Stimulated activated naive CD8-positive, alpha-beta T cell treated with anti-CD3 and anti-CD28 coated beads, Interleukin-15, Interleukin-2, amounts not matched to agents 100 U/mL and 50 U/mL, for 24 hours (primary cell): ENCODE measurements at regions not wholly inside any gene's neighbourhood (a gene's known extent, or its start where the extent isn't known, plus 50 kb on each side); places are given as distances from the start of the nearest gene placed in this dataset.
A peak's percentile ranks its signal among the peaks of the same experiment; 100 is the strongest.

Experiments used
- ATAC-seq: fragments of 150-1000 bp; cut with Tn5 transposase; one replicate; pipeline ENCODE4 v1.10.0; 2021
- DNase-seq: peaks from one replicate; pipeline ENCODE4 v3.0.0; 2021

DNA sequence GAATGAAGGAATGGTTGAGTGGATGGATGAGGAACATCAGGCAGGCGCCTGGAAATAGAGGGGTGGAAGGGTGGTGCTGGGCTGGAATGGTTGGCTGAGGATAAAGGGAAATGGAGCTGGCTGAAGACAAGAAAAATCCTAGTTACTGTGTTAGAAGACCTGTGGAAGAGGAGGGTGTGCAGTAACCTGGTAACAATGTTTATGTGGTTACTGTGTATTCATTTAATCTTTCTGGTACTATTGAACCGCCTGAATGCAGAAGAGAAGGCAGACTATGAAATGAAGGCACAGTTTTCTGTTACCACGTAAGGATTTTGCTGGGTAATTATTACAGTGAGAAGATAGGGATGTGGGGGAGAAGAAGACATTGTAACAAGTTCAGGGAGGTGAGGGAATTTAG lies 110.3 kb upstream of the MGAT5 start:
- no peak for ATAC-seq
- no peak for DNase-seq

DNA sequence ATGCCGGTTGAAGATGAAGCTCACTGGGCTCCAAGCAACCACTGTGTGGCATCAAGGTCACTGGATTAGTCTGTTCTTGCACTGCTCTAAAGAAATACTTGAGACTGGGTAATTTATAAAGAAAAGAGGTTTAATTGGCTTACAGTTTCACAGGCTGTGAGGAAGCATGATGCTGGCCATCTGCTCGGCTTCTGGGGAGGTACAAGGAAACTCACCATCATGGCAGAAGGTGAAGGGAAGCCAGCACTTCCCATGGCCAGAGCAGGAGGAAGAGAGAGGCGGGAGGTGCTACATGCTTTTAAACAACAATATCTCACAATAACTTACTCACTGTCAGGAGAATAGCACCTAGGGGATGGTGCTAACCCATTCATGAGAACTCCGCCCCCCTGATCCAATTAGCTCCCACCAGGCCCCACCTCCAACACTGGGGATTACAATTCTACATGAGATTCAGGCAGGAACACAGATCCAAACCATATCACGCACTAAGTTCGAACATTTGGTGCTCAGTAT lies 109.7 kb upstream of the MGAT5 start:
- no peak for ATAC-seq
- DNase-seq = no peak

DNA sequence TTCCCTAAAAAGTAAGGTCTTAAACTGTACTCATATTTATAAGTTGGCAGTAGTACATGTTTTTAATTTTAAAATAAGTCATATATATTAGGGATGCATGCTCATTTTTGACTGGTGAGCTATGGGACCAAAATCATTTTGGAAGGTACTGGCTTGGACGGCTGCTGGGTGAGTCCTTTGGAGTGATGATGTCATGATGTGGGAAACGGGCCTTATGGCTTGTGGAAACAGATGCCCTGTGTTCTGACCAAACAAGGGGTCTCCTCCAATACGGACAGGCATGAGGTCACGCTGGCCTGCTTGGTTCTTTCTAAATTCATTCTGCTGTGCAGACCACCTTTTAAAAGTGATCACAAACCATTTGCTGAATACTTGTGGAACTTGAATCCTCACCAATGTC lies 109.2 kb upstream of the MGAT5 start:
- DNase-seq (no peak), ATAC-seq (no peak)

DNA sequence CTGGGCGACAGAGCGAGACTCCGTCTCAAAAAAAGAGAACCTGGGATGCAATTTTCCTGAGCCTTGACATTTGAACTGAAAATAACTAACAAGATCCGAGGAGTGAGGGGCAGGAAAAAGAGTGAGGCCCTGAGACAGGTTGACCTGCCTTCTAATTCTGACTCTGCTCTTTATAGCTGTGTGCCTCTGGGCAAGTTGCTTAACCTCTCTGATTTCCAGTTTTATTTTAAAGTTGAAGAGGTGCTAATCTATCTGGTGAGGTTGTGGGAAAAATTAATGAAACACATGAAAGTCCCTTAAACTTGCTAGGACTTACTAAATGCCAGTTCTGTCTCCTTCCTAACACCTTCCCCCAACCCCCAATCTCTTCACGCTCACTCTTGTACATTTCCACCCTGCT lies 108.4 kb upstream of the MGAT5 start:
- ATAC-seq = no peak
- DNase-seq = no peak

DNA sequence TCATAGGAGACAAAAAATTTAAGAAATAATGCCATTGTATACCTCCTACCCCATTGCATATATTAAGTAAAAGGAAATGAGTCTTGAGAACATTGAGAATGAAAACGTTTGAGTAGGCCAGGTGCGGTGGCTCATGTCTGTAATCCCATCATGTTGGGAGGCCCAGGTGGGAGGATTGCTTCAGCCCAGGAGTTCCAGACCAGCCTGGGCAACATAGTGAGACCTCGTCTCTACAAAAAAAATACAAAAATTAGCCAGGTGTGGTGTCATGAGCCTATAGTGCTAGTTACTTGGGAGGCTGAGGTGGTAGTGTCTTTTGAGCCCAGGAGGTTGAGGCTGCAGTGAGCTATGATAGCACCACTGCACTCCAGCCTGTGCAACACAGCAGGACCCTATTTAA lies 107.7 kb upstream of the MGAT5 start:
- DNase-seq (no peak), ATAC-seq (no peak)

DNA sequence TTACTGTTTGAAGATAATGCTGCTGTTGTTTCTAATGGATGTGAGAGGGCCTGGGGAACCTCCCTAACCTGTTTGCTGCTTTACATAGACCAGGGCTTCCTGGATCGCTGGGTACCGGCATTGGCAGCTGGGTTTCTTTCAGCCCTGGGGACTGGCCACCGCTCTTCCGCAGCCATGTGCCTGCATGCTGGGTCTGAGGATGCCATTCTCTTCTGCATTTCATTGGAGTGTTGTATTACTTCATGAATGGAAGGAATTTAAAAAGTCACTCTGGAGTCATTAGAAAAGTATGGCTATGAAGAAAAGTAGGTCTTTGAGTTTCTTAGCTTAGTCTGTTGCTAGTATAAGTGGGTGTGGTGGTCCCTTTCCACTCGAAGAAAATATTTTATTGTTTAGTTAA lies 107.3 kb upstream of the MGAT5 start:
- ATAC-seq = no peak
- no peak for DNase-seq

DNA sequence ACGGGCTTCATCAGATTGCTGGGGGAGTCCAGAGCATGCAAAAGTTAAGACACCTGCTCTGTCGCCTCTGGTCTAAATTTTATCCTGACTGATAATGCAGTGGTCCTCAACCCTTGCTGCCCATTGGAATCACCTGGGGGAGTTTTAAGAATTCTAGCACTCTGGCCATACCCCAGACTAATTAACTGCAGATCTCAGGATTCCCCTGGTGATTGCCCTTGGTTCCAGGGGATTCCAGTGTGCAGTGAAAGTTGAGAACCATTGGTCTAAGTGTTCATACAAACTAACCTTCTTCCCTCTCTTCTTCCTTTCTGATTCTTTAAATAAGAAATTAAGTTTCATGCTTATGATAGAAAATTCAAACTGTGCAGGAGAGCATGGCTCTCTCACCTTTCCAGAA lies 105.7 kb upstream of the MGAT5 start:
- no peak for ATAC-seq
- DNase-seq = no peak

DNA sequence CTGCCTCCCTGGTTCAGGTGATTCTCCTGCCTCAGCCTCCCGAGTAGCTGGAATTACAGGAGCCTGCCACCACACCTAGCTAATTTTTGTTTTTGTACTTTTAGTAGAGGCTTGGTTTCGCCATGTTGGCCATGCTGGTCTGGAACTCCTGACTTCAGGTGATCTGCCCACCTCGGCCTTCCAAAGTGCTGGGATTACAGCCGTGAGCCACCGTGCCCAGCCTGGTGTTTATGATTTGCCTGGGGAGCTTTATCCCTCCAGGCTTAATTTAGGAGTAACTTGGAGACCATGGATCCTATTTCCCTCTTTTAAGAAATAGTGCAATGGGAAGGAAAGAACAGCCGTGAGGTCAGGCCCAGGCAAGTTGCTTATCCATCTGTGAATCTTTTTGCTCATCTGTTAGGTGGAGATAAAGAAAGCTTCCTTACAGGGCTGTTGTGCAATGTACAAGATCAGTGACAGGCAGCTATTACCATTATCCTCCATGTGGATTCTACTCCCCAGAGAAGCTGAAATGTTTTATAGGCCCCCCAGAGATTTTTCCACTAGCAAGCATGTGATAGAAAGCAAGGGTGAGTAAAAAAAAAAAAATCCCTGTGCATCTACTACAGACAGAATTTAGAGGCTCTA lies 104.9 kb upstream of the MGAT5 start:
- DNase-seq (no peak), ATAC-seq (no peak)

DNA sequence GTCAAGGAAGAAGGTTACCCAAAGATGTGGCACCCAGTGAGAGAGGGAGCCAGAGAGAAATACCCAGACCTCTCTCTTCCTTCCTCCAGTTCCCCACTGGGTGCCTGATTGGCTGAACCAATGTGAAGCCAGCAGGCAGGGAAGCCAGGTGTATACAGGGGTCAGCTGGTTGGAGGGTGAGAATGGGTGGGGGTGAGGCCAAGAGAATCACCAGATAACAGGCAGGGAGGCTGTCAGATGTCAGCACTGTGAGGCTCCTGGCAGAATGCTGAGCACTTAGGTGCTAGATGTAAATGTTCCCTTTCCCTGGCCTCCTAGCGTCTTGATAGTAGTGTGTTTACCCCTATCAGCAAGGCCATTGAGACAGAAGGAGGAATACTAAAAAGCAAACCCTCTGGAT lies 104.0 kb upstream of the MGAT5 start:
- ATAC-seq = no peak
- DNase-seq = no peak

DNA sequence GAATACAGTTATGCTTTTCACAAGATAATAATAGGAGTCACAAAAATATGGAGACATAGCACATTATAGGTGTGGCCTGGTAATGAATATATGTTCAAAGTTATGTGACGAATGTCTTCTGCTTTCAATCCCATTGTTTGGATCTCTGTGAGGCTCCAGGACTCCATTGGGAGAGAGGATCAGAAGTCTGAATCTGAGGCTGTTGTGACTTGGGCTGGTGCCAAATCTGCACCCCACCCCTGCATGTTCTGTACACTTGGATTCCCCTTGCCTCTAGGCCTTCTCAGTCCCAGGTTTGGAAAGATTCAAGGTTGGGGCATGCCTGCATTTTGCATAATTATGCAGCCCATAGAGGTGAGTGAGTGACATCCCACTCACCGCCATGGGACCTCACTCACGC lies 103.1 kb upstream of the MGAT5 start:
- ATAC-seq = no peak

DNA sequence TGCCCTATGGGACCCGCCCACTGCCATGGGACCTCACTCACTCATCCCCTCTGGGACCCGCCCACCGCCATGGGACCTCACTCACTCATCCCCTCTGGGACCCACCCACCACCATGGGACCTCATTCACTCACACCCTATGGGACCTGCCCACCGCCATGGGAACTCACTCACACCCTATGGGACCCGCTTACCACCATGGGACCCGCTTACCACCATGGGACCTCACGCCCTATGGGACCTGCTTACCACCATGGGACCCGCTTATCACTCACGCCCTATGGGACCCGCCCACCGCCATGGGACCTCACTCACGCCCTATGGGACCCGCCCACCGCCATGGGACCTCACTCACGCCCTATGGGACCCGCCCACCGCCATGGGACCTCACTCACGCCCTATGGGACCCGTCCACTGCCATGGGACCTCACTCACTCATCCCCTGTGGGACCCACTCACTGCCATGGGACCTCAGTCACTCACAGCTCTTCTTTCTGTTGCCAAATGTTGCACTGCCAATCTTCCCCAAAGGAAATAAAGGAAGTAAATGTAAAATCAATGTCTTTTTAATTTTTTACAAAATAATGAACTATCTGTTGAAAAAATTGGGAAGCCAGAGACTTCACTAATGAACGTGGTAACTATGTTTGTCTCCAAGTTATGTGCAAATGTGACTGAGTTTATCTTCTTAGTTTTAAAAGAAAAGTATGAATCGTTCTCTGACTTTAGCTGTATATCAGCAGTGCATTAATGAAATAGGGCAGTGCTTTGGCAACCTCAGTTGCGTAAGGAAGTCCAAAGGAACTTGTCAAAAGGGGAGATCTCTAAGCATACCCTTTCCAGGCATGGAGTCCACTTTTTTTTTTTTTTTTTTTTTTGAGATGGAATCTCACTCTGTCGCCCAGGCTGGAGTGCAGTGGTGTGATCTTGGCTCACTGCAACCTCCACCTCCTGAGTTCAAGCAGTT lies 101.5 kb upstream of the MGAT5 start:
- ATAC-seq (no peak), DNase-seq (no peak)

More for the DNA sequence above, 103.1 kb upstream of the MGAT5 start:
- no peak for DNase-seq

DNA sequence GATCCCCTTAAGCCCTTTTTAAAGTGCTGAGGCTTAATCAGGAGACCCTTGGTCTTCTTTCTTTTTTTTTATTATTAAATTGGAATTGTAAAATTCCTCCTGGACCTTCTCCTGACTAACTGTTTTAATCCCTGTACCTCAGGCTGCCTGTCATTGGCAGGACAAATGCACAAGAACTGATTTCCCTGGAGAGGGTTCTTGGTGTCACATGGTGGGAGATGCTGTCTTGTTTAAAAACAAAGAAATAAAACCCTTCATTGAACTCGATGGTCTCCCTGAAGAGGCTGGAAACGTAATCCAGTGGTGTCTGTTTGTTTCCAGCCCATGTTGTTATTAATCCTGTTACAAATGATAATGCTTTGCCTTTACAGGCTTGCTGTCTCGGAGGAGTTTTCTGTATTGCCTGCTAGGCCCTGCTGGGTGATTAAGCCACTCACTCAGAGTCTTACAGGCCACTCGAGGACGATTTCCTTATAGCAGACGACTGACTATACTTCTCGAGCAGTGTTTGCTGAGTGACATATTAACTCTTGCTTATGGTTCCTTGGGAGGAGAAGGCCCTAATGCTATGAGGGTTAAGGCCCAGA lies 100.5 kb upstream of the MGAT5 start:
- no peak for ATAC-seq
- DNase-seq = no peak

DNA sequence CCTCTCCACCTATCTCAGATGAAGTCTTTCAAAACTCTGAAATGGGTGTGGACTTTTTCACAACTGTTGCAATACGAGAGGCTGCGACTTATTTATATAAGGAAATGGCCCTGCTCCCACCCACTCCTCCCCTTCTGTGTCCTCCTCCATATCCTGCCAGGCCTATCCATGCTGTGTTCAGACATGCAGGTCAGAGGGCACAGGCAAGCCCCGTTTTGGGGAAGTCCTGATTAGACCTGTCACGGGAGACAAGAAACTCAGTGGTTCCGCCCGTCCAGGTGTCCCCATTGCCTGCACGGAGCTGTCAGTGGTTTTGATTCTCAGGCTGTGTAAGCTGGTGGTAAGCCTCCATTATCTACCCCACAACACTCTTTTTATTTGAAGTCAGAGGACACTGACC lies 99.6 kb upstream of the MGAT5 start:
- DNase-seq (no peak), ATAC-seq (no peak)

DNA sequence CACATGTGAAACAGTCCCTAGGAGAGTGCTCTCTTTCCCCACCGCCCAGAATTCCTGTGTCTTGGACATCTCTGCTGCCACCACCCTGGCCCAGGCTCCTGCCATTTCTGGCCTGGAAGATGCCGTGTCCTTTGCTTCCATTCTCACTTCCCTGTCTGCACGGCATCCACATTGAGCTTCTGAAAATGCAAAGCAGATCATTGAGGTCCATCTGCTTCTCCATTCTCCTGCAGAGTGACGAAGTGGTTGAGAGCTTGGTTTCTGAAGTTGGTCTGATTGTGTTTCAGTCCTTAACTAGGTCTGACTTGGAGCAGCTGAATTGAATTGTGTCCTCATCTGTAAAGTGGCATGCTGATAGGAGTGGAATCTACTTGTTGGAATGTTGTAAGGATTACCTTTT lies 98.7 kb upstream of the MGAT5 start:
- no peak for DNase-seq
- no peak for ATAC-seq

DNA sequence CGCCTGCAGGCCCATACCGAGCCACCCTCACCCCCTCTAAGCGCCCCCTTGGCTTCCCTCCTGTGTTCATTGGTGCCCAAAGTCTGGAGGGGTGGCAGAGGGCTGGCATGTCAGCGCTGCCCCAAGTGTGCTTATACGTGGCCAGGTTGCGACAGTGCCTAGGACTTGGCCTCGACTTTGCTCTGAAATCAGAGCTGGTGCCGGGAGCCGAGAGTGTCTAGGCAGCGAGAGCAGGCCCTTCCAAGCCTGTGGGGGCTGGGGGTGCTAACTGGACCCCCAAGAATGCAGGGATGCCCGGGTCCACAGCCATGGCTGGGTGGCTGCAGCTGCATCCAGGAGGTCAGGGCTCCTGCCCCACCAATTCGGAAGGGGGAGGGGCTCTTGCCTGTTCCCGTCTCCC lies 95.6 kb upstream of the MGAT5 start:
- no peak for DNase-seq
- ATAC-seq = no peak

DNA sequence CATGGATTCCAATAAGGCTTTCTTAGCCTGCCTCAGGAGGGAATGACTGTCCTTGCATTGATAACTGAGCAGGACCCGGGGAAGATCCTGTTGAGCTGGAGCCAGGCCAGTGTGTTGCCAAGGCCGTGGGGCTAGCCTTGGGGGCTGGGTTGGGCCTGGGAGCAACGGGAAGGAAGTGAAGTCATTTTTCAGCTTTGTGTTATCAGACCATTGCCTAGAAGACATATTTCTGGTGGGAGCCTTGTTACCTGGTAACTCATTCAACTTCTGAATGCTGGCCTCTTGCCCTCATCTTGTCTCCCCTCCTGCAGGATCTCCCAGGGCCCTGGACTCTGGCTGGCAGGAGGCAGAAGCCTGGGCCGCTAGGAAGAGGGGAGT lies 92.7 kb upstream of the MGAT5 start:
- no peak for DNase-seq
- ATAC-seq = no peak

DNA sequence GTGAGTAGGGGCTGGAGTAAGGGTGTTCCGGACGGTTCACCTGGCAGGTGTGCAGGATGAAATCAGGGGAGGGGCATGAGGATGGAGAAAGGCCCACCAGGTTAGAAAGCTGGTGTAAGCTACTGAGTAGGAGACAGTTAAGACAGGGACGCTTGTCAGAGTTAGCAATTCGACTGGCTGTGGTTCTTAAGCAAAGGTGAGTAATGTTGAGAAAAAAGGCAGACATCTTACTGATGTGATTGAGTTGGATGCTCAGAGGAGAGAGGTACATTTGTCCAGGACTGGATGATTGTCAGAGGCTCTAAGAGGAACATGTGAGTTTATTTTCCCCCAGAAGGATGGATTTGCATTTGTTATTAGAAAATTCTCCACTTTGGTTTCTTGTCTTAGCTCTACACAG lies 90.5 kb upstream of the MGAT5 start:
- ATAC-seq = no peak

DNA sequence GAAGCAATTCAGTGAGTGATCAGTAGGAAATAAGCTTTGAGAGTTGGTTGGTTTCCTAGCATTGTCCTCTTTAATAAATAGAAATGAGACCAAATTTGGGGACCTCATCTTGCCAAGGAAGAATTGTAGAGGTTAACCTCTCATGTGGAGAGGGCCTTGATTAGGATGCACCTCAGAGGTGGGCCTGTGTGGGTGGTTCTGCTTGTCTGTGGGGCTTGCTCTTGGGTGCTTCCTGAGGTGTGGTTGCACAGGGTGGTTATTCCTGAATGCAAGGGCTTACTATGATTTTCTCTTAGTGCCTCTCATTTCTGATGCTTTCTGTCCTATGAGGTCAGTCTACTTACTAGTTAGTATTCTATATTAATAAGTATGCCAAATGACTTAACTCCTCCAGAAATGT lies 89.6 kb upstream of the MGAT5 start:
- no peak for DNase-seq
- ATAC-seq = no peak

More for the DNA sequence above, 90.5 kb upstream of the MGAT5 start:
- no peak for DNase-seq

DNA sequence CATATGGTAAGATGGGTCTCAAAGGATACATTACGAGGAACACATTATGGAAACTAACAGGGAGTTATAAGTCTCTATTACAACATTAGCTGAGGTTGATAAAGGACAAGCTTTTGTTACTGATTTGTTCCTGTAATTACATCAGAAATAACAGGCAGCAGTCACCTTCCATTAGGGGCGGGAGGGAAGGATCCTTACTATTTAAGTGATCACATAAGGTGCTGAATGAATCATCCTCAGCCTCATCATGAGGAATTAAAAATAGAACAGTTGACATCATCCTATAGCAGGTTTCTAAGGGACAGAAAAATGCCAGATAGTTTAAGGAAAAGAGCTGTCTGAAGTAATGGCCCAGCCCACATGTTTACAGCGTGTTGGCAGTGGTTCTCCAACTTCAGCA lies 86.9 kb upstream of the MGAT5 start:
- ATAC-seq (peak; percentile 19), DNase-seq (no peak)

DNA sequence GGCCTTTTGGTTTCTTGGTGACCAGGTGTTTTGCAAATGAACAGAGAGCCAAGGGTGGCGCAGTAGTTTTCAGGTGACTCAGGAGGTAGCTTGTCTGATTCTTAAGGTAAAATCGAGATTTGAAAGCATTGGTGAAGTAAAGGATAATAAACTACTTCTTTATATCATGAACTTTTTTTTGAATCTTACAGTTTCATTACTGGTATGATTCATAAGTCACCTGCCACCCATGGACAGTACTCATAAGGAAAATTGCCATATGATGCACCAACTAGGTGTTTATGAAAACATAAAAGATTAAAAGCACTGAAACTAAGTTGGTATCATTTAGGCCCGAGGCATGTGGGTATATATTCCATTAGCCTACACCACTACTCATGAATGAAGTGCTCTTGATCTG lies 84.1 kb upstream of the MGAT5 start:
- DNase-seq (no peak), ATAC-seq (peak; percentile 87)

DNA sequence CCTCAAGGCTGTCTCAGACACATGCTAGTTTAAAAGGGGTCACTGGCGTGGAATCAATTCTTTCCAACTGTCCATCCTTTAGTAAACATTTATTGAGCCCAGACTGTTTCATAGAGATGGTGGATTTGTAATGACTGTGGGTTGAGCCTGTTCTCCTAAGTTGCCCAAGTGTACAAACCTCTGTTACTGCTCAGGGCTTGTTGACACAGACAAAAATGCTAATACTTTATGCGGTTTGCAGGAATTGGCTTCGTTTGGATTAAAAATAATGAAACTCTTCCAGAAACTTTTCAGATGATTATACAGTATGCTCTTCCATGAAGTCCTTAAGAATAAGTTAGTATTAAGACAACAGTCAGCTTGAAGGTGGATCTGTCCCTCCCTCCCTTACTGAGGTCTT lies 83.6 kb upstream of the MGAT5 start:
- DNase-seq = no peak
- no peak for ATAC-seq

DNA sequence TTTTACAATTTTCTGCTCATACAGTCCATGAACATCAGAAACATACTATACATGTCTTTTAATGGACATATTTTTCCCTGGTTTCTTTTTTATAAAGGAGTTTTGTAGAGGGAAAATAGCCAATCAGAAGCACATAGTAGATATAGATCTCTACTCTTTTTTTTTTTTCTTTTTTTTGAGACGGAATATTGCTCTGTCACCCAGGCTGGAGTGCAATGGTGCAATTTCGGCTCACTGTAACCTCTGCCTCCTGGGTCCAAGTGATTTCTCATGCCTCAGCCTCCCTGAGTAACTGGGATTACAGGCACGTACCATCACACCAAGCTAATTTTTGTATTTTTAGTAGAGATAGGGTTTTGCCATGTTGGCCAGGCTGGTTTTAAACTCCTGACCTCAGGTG lies 83.2 kb upstream of the MGAT5 start:
- DNase-seq (no peak), ATAC-seq (no peak)

DNA sequence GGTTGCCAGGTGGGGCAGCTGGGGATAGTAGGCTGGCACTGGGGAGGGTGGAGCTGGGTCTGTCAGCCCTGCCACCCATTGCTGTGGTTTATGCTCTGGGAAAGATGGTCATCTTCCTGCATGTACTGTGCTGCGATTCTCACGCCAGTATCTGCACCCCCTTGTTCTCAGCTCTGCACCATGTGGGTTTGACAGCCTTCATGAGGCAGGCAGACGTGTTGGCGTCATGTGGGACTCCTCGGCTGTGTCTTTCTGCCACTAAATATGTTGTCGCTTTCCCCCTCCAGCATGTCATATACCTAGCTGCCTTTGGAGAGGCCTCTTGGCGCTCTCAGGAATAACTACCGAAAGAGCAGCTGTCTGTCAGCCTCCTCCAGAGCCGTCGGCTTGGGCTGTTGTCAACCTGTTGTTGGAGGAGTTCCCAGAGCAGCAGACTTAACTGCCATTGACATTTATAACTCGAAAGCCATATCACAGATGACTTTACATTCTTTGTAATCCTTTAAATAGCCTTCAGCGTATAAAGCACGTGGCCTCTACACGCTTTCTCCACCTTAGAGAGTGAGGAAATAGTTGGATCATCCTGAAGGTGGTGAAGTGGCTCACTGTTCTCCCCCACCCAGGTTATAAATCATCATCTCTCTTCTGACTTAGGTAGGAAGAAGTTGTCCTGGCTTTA lies 80.4 kb upstream of the MGAT5 start:
- ATAC-seq (no peak), DNase-seq (no peak)
